A673 (cell line): ENCODE measurements at regions not wholly inside any gene's neighbourhood (a gene's known extent, or its start where the extent isn't known, plus 50 kb on each side); places are given as distances from the start of the nearest gene placed in this dataset.

Source experiments
- EZH2 ChIP-seq: fragments of 200-600 bp; sonication (generic); IDR thresholded peaks from 2 replicates; pipeline ENCODE4 v1.6.1; 2017; ENCODE audit warnings: borderline replicate concordance, low read depth, mild to moderate bottlenecking, mixed read lengths, antibody characterized with exemption, low read length; ENCODE audit not compliant: poor library complexity, severe bottlenecking
- TF ChIP-seq, protein P1 (sequence below): fragments of 300-800, 200-600 bp; sonication (generic); conservative IDR thresholded peaks from 2 replicates; pipeline ENCODE4 v1.5.1; 2017; ENCODE audit warnings: low read depth, mild to moderate bottlenecking, antibody characterized with exemption, low read length, moderate library complexity, mixed read lengths

DNA sequence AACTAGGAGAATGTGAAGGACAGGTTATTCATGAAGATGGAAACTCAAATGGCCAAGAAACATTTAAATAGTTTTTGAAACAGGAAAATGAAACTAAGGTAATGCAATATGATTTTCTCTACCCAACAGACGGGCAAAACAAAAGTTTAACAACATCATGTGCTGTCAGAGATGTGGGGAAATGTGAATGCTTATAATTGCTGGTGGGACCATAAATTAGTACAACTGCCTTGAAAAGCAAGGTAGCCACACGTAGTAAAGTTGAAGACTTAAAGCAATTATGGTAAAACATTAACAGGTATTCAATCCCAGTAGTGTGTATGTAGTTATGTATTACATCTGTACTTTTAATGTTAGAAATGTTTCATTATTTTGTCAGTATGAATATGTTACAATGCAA, 57.0 kb upstream of the C3orf80 start:
- TF ChIP-seq, protein P1, sequence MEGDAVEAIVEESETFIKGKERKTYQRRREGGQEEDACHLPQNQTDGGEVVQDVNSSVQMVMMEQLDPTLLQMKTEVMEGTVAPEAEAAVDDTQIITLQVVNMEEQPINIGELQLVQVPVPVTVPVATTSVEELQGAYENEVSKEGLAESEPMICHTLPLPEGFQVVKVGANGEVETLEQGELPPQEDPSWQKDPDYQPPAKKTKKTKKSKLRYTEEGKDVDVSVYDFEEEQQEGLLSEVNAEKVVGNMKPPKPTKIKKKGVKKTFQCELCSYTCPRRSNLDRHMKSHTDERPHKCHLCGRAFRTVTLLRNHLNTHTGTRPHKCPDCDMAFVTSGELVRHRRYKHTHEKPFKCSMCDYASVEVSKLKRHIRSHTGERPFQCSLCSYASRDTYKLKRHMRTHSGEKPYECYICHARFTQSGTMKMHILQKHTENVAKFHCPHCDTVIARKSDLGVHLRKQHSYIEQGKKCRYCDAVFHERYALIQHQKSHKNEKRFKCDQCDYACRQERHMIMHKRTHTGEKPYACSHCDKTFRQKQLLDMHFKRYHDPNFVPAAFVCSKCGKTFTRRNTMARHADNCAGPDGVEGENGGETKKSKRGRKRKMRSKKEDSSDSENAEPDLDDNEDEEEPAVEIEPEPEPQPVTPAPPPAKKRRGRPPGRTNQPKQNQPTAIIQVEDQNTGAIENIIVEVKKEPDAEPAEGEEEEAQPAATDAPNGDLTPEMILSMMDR = no peak
- no peak for TF ChIP-seq EZH2
